C4-2B (cell line): ENCODE measurements at regions not wholly inside any gene's neighbourhood (a gene's known extent, or its start where the extent isn't known, plus 50 kb on each side); places are given as distances from the start of the nearest gene placed in this dataset.

ENCODE experiments used
- CTCF ChIP-seq: fragments of 450-650 bp; conservative IDR thresholded peaks from 2 replicates; pipeline ENCODE4 v1.5.1; 2017; ENCODE audit warnings: mild to moderate bottlenecking
- ZFX ChIP-seq: fragments of 450-650 bp; IDR thresholded peaks from 2 replicates; pipeline ENCODE4 v1.6.1; 2017

DNA sequence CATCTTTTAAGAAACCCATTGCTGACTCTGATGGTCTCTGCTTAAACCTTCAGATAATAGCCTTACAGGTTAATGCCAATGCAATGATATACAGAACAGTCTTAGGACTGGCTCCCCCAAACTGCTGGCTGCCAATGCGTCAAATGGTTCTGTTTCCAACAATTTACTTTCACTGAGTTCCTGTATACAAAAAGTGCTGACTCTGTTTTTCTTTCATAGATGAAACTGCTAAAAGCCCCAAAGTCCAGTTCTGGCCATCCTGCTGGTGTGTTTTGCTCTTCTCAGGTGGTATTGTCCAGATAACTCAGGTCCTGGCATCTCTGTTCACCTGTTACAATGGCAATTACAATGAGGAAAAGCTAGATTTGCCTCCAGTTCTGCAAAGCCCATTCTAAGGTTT, 326.9 kb downstream of the GRIN2B start:
- no peak for TF ChIP-seq CTCF
- TF ChIP-seq ZFX, result no peak
